Keratinocyte (primary cell): ENCODE measurements at regions not wholly inside any gene's neighbourhood (a gene's known extent, or its start where the extent isn't known, plus 50 kb on each side); places are given as distances from the start of the nearest gene placed in this dataset.

Source experiments
- DNase-seq: peaks from one replicate; pipeline ENCODE4 v3.0.0-alpha.2; 2011; ENCODE audit warnings: low read depth, missing footprints, low spot score
- FAIRE-seq: peaks from 2 replicates; lab custom pipeline; 2011; peaks lifted over from hg19 to GRCh38; lab: Jason Lieb, UNC
- H2AFZ ChIP-seq: 2 replicates; pipeline ENCODE4 v1.6.0; 2012; ENCODE audit warnings: low read length, control low read depth, inconsistent platforms; ENCODE audit not compliant: control insufficient read depth
- H3K27ac ChIP-seq: 2 replicates; pipeline ENCODE4 v1.5.1; 2011; ENCODE audit warnings: low read length; ENCODE audit not compliant: control insufficient read depth, insufficient read depth
- H3K27me3 ChIP-seq: 3 replicates; pipeline ENCODE4 v1.6.0; 2011; ENCODE audit warnings: low read length; ENCODE audit not compliant: control insufficient read depth, insufficient read depth; ENCODE audit errors: extremely low read depth
- H3K36me3 ChIP-seq, 2 experiments: 2 replicates in 1 of 2; 3 replicates in 1 of 2; pipeline ENCODE4 v1.5.1; 2011; ENCODE audit warnings: low read length in 2 of 2, mild to moderate bottlenecking in 1 of 2; ENCODE audit not compliant: control insufficient read depth in 2 of 2, insufficient read depth in 2 of 2; ENCODE audit errors: extremely low read depth in 1 of 2
- H3K4me1 ChIP-seq: 3 replicates; pipeline ENCODE4 v1.5.1; 2011; ENCODE audit warnings: low read length; ENCODE audit not compliant: control insufficient read depth, insufficient read depth; ENCODE audit errors: extremely low read depth
- H3K4me2 ChIP-seq: 3 replicates; pipeline ENCODE4 v1.6.0; 2011; ENCODE audit warnings: low read depth, low read length; ENCODE audit not compliant: control insufficient read depth, insufficient read depth; ENCODE audit errors: extremely low read depth
- H3K4me3 ChIP-seq, 3 experiments: fragments of 200-600 bp in 1 of 3; sonication (generic) in 1 of 3; 2 replicates in 2 of 3; 3 replicates in 1 of 3; pipeline ENCODE4 v1.5.1; 2011 to 2016; ENCODE audit warnings: low read length in 3 of 3, mild to moderate bottlenecking in 3 of 3, control low read depth in 2 of 3, inconsistent platforms in 1 of 3, low read depth in 1 of 3, mixed read lengths in 1 of 3, mixed run types in 1 of 3, moderate library complexity in 1 of 3; ENCODE audit not compliant: control insufficient read depth in 2 of 3, insufficient read depth in 2 of 3; ENCODE audit errors: extremely low read depth in 1 of 3
- H3K79me2 ChIP-seq: 2 replicates; pipeline ENCODE4 v1.6.0; 2012; ENCODE audit warnings: low read length; ENCODE audit not compliant: control insufficient read depth, insufficient read depth
- H3K9ac ChIP-seq: 3 replicates; pipeline ENCODE4 v1.6.0; 2011; ENCODE audit warnings: low read length; ENCODE audit not compliant: control insufficient read depth, insufficient read depth; ENCODE audit errors: extremely low read depth
- H3K9me1 ChIP-seq: 3 replicates; pipeline ENCODE4 v1.6.0; 2011; ENCODE audit warnings: low read length; ENCODE audit not compliant: control insufficient read depth, insufficient read depth; ENCODE audit errors: extremely low read depth
- H3K9me3 ChIP-seq: 2 replicates; pipeline ENCODE4 v1.5.1; 2012; ENCODE audit warnings: low read depth, low read length; ENCODE audit not compliant: control insufficient read depth
- H4K20me1 ChIP-seq: 3 replicates; pipeline ENCODE4 v1.6.0; 2011; ENCODE audit warnings: low read length; ENCODE audit not compliant: control insufficient read depth, insufficient read depth; ENCODE audit errors: extremely low read depth
- EZH2 ChIP-seq: IDR thresholded peaks from one replicate; pipeline ENCODE4 v1.6.1; 2012; ENCODE audit warnings: inconsistent platforms, mild to moderate bottlenecking, low read length, moderate library complexity
- dilution Hi-C: fragments of 300-500 bp; cut with MboI; formaldehyde crosslinking; loops from one replicate; pipeline ENCODE4 v1.7.0; 2020; ENCODE audit warnings: low sequenced_read_pairs; ENCODE audit not compliant: extremely low pct_ligation_motif_present
- TF ChIP-seq, protein P1 (sequence below), 3 experiments: IDR thresholded peaks in 1 of 3; conservative IDR thresholded peaks in 1 of 3; optimal IDR thresholded peaks in 1 of 3; 2 replicates in 2 of 3; 3 replicates in 1 of 3; pipeline versions ENCODE3 to v1.5.1; 2011; ENCODE audit warnings: low read length in 3 of 3, mild to moderate bottlenecking in 3 of 3, moderate library complexity in 2 of 3, control low read depth in 1 of 3, inconsistent platforms in 1 of 3; ENCODE audit not compliant: insufficient read depth in 2 of 3; ENCODE audit errors: extremely low read depth in 1 of 3

GRCh38 chr14:37797675-37798074, 202.2 kb downstream of the TTC6 start:
- Histone ChIP-seq H3K9me1 (no peaks in the 10 kb centered on the region), H3K9ac (no peak overlapping the region), H3K36me3 (no peaks in the 10 kb centered on the region), H3K4me1 (no peaks in the 10 kb centered on the region), H3K4me3 (no peak overlapping the region), H3K27me3 (no peaks in the 10 kb centered on the region), H4K20me1 (no peaks in the 10 kb centered on the region), H3K4me2 (no peak overlapping the region), H2AFZ (no peak overlapping the region), H3K27ac (no peak overlapping the region), H3K9me3 (no peaks in the 10 kb centered on the region), H3K79me2 (no peaks in the 10 kb centered on the region)
- FAIRE-seq, result no peak
- no peak for DNase-seq
- TF ChIP-seq EZH2, result no peak
- dilution Hi-C loops, result no loop called here

DNA sequence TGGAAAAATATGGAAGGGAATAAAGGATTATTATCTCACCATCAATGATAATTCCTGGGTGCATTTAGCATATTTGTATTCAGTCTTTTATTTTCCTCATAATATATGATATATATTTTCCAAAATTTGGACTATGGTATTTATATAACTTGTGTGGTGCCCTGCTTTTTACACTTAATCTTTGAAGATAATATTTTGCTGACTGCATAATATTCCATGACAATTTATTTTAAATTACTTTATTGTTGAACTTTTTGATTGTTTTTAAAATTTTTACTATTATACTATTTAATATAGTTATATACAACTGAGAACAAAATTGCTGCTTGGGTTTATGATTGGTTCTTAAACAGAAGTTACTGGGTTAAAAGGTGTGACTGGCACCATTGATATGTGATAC, 212.3 kb downstream of the TTC6 start:
- DNase-seq (no peak), FAIRE-seq (no peak)
- H4K20me1 ChIP-seq, result no peaks in the 10 kb centered on the region
- H3K79me2 ChIP-seq, result no peaks in the 10 kb centered on the region
- H3K9ac ChIP-seq, result no peak overlapping the region
- no peak overlapping the region for H3K4me2 ChIP-seq
- dilution Hi-C loops, result no loop called here
- H3K27me3 ChIP-seq, result no peaks in the 10 kb centered on the region
- no peaks in the 10 kb centered on the region for H3K9me1 ChIP-seq
- H2AFZ ChIP-seq, result no peak overlapping the region
- no peak overlapping the region for H3K4me3 ChIP-seq
- no peaks in the 10 kb centered on the region for H3K4me1 ChIP-seq
- no peaks in the 10 kb centered on the region for H3K36me3 ChIP-seq
- TF ChIP-seq EZH2, result no peak
- TF ChIP-seq, protein P1, sequence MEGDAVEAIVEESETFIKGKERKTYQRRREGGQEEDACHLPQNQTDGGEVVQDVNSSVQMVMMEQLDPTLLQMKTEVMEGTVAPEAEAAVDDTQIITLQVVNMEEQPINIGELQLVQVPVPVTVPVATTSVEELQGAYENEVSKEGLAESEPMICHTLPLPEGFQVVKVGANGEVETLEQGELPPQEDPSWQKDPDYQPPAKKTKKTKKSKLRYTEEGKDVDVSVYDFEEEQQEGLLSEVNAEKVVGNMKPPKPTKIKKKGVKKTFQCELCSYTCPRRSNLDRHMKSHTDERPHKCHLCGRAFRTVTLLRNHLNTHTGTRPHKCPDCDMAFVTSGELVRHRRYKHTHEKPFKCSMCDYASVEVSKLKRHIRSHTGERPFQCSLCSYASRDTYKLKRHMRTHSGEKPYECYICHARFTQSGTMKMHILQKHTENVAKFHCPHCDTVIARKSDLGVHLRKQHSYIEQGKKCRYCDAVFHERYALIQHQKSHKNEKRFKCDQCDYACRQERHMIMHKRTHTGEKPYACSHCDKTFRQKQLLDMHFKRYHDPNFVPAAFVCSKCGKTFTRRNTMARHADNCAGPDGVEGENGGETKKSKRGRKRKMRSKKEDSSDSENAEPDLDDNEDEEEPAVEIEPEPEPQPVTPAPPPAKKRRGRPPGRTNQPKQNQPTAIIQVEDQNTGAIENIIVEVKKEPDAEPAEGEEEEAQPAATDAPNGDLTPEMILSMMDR (optimal IDR thresholded peaks at IDR 0.05 in 1 of 3, IDR thresholded peaks at IDR 0.05 in 1 of 3, conservative IDR thresholded peaks at IDR 0.05 in 1 of 3; ENCODE audit: extremely low read depth in 1 of 3, insufficient read depth in 2 of 3, low read length in 3 of 3), result no peak
- H3K27ac ChIP-seq, result no peak overlapping the region
- H3K9me3 ChIP-seq, result no peaks in the 10 kb centered on the region

- Histone ChIP-seq H3K27ac (no peak overlapping the region), H3K9me3 (no peaks in the 10 kb centered on the region), H3K27me3 (no peaks in the 10 kb centered on the region), H3K4me3 (no peak overlapping the region), H3K79me2 (no peaks in the 10 kb centered on the region), H3K4me2 (no peak overlapping the region), H4K20me1 (no peaks in the 10 kb centered on the region), H3K36me3 (no peaks in the 10 kb centered on the region), H3K4me1 (no peaks in the 10 kb centered on the region), H2AFZ (no peak overlapping the region), H3K9ac (no peak overlapping the region), H3K9me1 (no peaks in the 10 kb centered on the region)
- no peak for FAIRE-seq
- no peak for DNase-seq
- dilution Hi-C loops, result no loop called here
- TF ChIP-seq, protein P1 (optimal IDR thresholded peaks at IDR 0.05 in 1 of 3, IDR thresholded peaks at IDR 0.05 in 1 of 3, conservative IDR thresholded peaks at IDR 0.05 in 1 of 3; ENCODE audit: extremely low read depth in 1 of 3, insufficient read depth in 2 of 3, low read length in 3 of 3), result no peak
- no peak for TF ChIP-seq EZH2
Measured at GRCh38 chr14:37810094-37810801, 214.8 kb downstream of the TTC6 start.
